ENCODE measurements at regions not wholly inside any gene's neighbourhood (a gene's known extent, or its start where the extent isn't known, plus 50 kb on each side); places are given as distances from the start of the nearest gene placed in this dataset.
"Not testable (repeated sequence)": the region's sequence is repeated elsewhere in the genome, so short reads cannot be mapped to it uniquely, and the experiment has no call there.

DNA sequence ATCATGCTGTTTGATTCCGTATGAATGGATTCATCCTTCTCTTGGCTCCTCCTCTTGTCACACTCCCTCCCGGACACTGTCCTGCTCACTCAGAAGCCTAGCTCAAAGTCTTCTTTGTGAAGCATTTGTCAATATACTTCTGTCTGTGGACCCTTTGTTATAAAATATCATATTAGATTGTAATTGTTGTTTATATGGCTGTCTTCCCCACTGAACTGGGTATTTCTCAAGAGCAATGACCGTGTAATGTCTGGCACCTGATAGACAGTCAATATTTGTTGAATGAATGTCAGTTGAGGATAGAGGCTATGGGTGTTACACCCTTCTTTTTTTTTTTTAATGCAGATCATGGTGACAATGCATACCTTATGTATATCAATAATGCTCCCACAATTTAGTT, 335.3 kb downstream of the SOX4 start:
- peaks cover 3 to 16% (median 3%) of the 10 kb centered on the region in 3 donors for H3K27me3 Mint-ChIP-seq (ENCODE audit: low read depth in 3 of 3)
- no peaks in the 10 kb centered on the region for H3K36me3 Mint-ChIP-seq
- H3K9me3 Mint-ChIP-seq: peaks cover 0 to 8% (median 0%) of the 10 kb centered on the region in 6 donors
- no peak for DNase-seq
- no peak overlapping the region for H3K27ac Mint-ChIP-seq
- H3K4me1 Mint-ChIP-seq: peaks cover 17 to 27% of the 10 kb centered on the region in 2 donors
- no peak overlapping the region for H3K4me3 Mint-ChIP-seq

DNA sequence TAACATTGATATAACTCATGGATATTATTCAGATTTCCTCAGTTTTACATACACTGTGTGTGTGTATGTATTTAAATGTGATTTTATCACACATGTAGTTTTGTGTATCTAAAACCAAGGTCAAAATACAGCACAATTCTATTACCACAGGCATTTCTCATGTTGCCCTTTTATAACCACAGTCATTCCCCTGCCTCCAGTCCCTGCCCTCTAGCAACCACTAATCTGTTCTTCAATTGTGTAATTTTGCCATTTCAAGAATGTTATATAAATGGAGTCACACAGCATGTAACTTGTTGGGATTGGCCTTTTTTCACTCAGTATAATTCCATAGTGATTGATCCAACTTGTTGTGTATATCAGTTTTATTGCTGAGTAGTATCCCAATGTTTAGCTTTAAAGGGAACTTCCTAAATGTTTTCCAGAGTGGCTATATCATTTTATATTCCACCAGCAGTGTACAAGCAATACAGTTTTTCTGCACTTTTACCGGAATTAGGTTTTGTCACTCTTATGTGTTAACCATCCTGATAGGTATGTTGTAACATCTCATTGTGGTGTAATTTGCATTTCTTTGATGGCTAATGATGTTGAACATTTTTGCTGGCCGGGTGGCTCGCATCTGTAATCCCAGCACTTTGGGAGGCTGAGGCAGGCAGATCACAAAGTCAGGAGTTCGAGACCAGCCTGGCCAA, 338.2 kb downstream of the SOX4 start:
- Mint-ChIP-seq H3K4me1 (peaks cover 5 to 13% of the 10 kb centered on the region in 2 donors), H3K36me3 (no peaks in the 10 kb centered on the region), H3K27me3 (ENCODE audit: low read depth in 3 of 3) (peaks cover 0 to 3% (median 3%) of the 10 kb centered on the region in 3 donors), H3K4me3 (peak overlapping the region in 1 of 5 donors; percentile 22), H3K9me3 (peaks cover 0 to 6% (median 0%) of the 10 kb centered on the region in 6 donors), H3K27ac (no peak overlapping the region)
- DNase-seq: peak in 2 of 3 donors; percentile 0 to 16

DNA sequence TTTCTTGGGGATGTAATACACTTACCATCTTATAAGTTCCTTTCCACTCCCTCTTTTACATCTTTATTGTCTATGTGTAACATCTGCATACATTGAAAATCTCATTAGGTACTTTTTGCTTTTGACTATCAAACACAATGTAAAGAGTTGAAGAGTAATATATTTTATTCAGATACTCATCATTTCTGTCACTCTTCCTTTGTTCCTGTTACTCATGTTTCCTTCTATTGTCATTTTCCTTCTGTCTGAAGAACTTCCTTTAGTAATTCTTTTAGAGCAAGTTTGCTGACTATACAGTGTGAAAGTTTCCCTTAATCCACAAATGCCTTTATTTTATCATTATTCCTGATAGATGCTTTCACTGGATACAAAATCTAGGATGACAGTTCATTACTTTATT, 339.8 kb downstream of the SOX4 start:
- Mint-ChIP-seq H3K27me3 (ENCODE audit: low read depth in 3 of 3) (peaks cover 0 to 3% (median 0%) of the 10 kb centered on the region in 3 donors), H3K4me3 (no peak overlapping the region), H3K4me1 (peaks cover 5 to 7% of the 10 kb centered on the region in 2 donors), H3K36me3 (no peaks in the 10 kb centered on the region), H3K27ac (no peak overlapping the region), H3K9me3 (peaks cover 0 to 6% (median 0%) of the 10 kb centered on the region in 6 donors)
- no peak for DNase-seq

DNA sequence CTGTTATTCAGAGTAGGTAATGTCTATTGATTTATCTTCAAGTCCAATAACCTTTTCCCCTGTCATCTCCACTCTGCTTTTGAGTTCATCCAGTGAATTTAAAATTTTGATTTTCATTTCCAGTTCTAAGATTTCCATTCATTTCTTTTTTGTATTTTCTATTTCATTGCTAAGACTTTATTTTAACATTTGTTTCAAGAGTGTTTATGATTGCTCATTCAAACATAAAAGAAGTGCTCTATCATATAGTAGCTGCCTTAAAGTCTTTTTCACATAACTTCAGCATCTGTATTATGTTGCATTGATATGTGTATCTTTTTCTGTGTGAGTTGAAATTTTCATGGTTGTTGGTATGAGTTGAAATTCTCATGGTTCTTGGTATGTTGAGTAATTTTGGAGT, 341.6 kb downstream of the SOX4 start:
- peaks cover 0 to 3% (median 0%) of the 10 kb centered on the region in 3 donors for H3K27me3 Mint-ChIP-seq (ENCODE audit: low read depth in 3 of 3)
- peaks cover 5 to 7% of the 10 kb centered on the region in 2 donors for H3K4me1 Mint-ChIP-seq
- H3K36me3 Mint-ChIP-seq: no peaks in the 10 kb centered on the region
- no peak for DNase-seq
- H3K4me3 Mint-ChIP-seq: no peak overlapping the region
- H3K27ac Mint-ChIP-seq: no peak overlapping the region
- peaks cover 0 to 4% (median 0%) of the 10 kb centered on the region in 6 donors for H3K9me3 Mint-ChIP-seq

DNA sequence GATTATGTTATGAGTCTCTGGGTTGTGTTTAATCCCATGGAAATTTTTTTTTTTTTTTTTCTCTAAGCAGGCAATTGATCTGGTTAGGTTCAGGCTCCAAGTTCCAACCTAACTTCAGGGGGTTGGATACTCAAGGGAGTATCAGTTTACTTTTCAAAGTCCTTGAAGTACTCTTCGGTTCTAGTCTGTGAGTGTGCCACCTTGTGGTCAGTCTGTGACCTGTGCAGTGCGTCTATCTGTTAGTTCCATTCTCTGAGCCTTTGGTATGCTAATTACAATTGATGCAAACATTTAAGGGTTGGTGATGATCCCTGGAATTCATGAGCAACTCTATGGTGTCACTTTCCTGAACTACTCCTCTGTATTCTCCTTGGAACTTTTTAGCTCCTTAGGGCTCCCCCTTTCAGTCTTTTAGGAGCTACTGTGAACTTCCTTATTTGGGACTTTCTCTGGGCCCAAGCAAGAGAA, 342.0 kb downstream of the SOX4 start:
- Mint-ChIP-seq H3K4me1 (peaks cover 5 to 7% of the 10 kb centered on the region in 2 donors), H3K9me3 (peaks cover 0 to 4% (median 0%) of the 10 kb centered on the region in 6 donors), H3K27ac (no peak overlapping the region), H3K4me3 (no peak overlapping the region), H3K27me3 (ENCODE audit: low read depth in 3 of 3) (peaks cover 0 to 3% (median 0%) of the 10 kb centered on the region in 3 donors), H3K36me3 (no peaks in the 10 kb centered on the region)
- DNase-seq: no peak

DNA sequence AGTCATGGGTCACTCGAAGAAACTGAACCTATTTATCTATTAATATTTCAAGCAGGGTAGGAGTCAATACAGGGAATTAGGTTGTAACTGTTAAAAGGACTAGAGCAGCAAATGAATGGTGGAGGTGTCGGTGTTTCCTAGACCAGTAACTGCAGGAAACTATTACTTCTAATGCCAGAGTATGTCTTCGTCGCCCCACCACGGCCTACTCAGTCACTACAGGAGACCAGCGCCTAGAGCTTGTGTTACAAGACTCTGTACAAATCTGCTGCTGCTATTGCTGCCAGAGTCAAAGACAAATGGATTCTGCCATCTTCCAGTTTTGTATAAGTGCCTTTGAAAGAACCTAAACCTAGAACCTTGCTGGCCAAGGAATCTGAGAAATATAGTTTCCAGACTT, 343.9 kb downstream of the SOX4 start:
- Mint-ChIP-seq H3K4me1 (no peaks in the 10 kb centered on the region), H3K27me3 (ENCODE audit: low read depth in 3 of 3) (peaks cover 0 to 4% (median 2%) of the 10 kb centered on the region in 3 donors)

DNA sequence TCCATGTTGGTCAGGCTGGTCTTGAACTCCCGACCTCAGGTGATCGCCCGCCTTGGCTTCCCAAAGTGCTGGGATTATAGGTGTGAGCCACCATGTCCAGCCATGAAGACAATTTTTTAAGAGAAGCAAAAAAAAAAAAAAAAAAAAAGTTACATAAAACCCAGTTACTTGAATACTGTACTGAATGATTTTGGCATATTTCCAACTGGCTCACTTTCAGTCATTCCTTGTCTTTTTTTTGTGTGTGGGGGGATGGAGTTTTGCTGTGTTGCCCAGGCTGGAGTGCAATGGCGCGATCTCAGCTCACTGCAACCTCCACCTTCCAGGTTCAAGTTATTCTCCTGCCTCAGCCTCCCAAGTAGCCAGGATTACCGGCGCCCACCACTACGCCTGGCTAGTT, 345.5 kb downstream of the SOX4 start:
- H3K27me3 Mint-ChIP-seq (ENCODE audit: low read depth in 3 of 3); DNase-seq; H3K4me1 Mint-ChIP-seq; H3K27ac Mint-ChIP-seq; H3K4me3 Mint-ChIP-seq; H3K9me3 Mint-ChIP-seq; H3K36me3 Mint-ChIP-seq: not testable (repeated sequence)

More for the DNA sequence above, 343.9 kb downstream of the SOX4 start:
- Mint-ChIP-seq H3K36me3 (no peaks in the 10 kb centered on the region), H3K4me3 (no peak overlapping the region), H3K27ac (no peak overlapping the region), H3K9me3 (no peaks in the 10 kb centered on the region)
- DNase-seq: no peak

DNA sequence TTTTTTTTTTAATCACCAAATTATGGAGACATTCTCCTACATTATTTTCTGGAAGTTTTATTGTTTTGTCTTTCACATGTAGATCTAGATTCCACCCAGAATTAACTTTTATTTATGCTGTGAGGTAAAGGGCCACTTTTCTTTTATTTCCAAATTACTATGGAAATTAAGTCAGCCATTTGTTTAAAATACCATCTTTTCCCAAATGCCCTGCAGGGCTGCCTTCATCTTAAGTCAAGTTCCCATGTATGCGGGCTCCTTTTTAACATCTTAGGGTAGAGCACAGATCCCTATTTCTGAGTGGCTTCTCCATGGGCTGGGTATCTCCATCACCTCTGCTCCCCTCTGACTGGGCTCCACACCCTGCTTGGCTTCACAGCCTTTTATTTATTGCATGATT, 348.4 kb downstream of the SOX4 start:
- H3K9me3 Mint-ChIP-seq: no peaks in the 10 kb centered on the region
- DNase-seq: no peak
- H3K4me1 Mint-ChIP-seq: no peaks in the 10 kb centered on the region
- H3K36me3 Mint-ChIP-seq: no peaks in the 10 kb centered on the region
- no peak overlapping the region for H3K4me3 Mint-ChIP-seq
- H3K27ac Mint-ChIP-seq: peak overlapping the region in 1 of 6 donors; percentile 4
- peaks cover 0 to 4% (median 0%) of the 10 kb centered on the region in 3 donors for H3K27me3 Mint-ChIP-seq (ENCODE audit: low read depth in 3 of 3)

DNA sequence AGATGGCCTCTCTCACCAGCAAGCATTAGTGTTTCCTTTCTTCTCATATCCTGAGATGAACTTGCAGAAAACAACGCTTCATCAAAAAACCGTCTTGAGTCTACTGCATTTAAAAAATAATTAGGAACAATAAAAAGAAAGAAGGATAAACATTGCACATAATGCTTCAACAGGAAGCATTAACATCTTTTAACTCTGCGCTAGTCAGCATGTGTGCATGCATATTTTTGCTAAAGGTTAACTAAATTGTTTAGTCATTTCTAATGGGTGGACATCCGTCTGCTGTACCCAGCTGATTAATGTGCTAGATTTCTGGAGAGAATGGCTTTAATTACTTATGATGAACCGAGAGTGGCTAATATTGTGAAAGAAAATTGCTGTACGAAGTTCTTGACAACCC, 349.3 kb downstream of the SOX4 start:
- H3K36me3 Mint-ChIP-seq: no peaks in the 10 kb centered on the region
- H3K27ac Mint-ChIP-seq: no peak overlapping the region
- H3K4me1 Mint-ChIP-seq: no peaks in the 10 kb centered on the region
- H3K4me3 Mint-ChIP-seq: no peak overlapping the region
- no peak for DNase-seq
- peaks cover 0 to 4% (median 1%) of the 10 kb centered on the region in 3 donors for H3K27me3 Mint-ChIP-seq (ENCODE audit: low read depth in 3 of 3)
- no peaks in the 10 kb centered on the region for H3K9me3 Mint-ChIP-seq

DNA sequence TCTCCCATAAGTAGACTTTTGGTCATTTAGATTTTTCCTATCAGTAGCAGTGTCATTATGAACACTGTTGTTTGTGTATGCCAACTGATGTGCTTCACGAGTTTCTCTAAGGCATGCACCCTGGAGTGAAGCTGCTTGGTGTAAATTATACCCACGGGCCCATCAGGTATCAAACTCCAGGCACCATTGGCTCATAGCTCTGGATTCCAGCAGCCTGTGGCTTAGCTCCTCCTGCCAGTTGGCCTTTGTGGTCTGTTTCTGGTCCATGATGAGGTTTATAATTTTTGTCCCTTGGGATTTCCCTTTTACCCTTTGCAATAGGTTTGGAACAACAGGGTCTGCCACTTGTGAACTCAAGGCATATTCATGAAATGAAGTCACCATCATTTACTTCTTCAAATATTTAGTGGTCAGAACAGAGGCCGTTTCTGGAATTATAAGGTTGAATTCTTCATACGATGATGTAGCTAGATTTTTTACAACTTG, 350.5 kb downstream of the PRL start:
- no peaks in the 10 kb centered on the region for H3K9me3 Mint-ChIP-seq
- no peak overlapping the region for H3K4me3 Mint-ChIP-seq
- H3K27ac Mint-ChIP-seq: no peak overlapping the region
- H3K4me1 Mint-ChIP-seq: peaks cover 0 to 4% of the 10 kb centered on the region in 2 donors
- H3K27me3 Mint-ChIP-seq (ENCODE audit: low read depth in 3 of 3): peaks cover 0 to 2% (median 2%) of the 10 kb centered on the region in 3 donors
- no peak for DNase-seq
- H3K36me3 Mint-ChIP-seq: no peaks in the 10 kb centered on the region

DNA sequence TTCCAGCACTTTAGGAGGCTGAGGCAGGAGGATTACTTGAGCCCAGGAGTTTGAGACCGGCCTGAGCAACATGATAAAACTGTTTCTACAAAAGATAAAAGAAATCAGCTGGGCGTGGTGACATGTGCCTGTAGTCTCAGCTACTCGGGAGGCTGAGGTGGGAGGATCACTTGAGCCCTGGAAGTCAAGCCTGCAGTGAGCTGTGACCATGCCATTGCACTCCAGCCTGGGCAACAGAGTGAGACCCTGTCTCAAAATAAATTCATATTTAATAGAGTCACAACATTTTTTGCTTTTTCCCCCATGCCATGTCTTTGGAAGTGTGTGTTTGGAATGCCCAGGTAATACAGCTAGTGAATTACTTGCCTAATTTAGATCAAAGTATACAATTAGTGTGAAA, 349.6 kb downstream of the PRL start:
- H3K4me3 Mint-ChIP-seq, H3K36me3 Mint-ChIP-seq, H3K9me3 Mint-ChIP-seq: not testable (repeated sequence)

DNA sequence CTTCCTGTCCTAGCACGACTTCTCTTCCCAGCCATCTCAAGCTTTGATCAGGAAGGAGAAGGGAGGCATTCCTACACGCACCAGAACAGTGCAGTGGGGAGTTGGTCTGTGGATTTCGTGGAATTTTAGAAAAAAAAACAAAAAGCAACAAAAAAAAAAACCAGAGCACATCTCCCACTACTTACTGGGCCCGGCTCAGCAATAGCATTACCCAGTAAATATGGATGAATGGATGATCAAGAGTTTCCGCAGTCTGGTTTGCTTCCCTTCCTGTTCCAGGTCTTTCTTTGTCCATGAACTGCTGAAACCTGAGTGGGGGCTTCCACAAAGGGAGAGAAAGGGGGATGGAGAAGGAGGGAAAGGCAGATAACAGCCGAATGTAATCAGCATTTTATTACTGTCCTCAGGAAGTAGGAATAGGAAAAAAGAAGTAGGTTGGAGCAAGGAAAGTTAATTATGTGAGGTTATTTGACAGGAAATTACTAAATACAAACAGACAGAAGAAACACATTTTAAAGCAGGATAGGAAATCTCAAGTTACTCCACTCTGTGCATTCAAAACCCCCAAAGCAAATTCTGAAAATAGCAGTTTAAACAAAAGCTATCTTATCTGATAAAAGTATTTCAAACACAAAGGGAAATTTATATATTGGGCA, 349.0 kb downstream of the PRL start:
- no peak overlapping the region for H3K4me3 Mint-ChIP-seq
- H3K27ac Mint-ChIP-seq: no peak overlapping the region
- H3K36me3 Mint-ChIP-seq: no peaks in the 10 kb centered on the region
- H3K4me1 Mint-ChIP-seq: peaks cover 0 to 6% of the 10 kb centered on the region in 2 donors
- no peak for DNase-seq
- peaks cover 0 to 2% (median 0%) of the 10 kb centered on the region in 3 donors for H3K27me3 Mint-ChIP-seq (ENCODE audit: low read depth in 3 of 3)
- no peaks in the 10 kb centered on the region for H3K9me3 Mint-ChIP-seq

More for the DNA sequence above, 349.6 kb downstream of the PRL start:
- not testable (repeated sequence) for H3K4me1 Mint-ChIP-seq; H3K27ac Mint-ChIP-seq; DNase-seq; H3K27me3 Mint-ChIP-seq (ENCODE audit: low read depth in 3 of 3)

DNA sequence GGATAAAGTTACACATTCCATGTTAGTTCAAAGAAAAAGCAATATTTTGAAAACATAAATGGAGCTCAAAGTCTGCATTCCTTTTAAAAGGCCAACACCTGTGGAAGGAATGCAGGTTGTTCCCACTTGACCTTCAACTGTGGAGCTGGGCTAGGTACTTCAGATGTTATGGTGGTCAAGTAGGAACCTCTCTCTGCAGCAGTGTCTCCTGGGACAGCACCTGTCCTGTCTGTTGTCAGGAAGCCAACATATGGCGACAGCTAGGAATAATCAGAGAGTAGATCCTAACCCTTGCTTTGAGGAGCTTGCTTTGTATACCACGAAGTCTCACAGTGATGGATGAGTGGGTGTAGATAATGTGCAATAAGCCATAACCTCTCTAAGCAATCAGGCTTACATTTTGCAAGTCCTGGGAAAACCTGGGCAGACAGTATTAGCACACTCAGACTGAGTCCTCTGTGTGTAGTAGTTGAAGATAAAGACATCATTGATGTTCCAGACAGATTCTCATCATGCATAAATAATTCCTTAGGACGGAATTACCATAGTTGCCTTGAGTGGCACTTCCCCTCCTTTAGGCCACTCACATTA, 347.5 kb downstream of the PRL start:
- H3K36me3 Mint-ChIP-seq: no peaks in the 10 kb centered on the region
- peaks cover 0 to 6% of the 10 kb centered on the region in 2 donors for H3K4me1 Mint-ChIP-seq

DNA sequence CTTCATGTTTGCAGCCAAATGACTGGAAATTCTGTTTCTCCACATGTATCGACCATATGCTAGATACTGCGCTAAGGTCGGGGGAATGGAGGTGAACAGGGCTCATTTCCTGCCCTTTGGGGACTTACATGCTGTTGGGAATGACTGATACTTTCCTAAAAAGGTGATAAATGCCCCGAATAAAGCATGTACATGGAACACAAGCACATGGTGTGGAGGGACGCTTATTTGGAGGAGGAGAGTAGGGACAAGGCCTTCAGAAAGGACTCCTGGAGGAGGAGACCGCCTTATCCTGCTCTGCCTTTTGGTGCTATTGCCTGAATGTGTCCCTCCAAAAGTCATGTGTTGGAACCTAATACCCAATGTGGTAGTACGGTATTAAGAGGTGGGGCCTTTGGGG, 344.5 kb downstream of the PRL start:
- Mint-ChIP-seq H3K4me1 (peaks cover 0 to 6% of the 10 kb centered on the region in 2 donors), H3K27ac (no peak overlapping the region), H3K9me3 (no peaks in the 10 kb centered on the region), H3K4me3 (no peak overlapping the region), H3K36me3 (no peaks in the 10 kb centered on the region), H3K27me3 (ENCODE audit: low read depth in 3 of 3) (peaks cover 0 to 2% (median 0%) of the 10 kb centered on the region in 3 donors)
- no peak for DNase-seq

More for the DNA sequence above, 347.5 kb downstream of the PRL start:
- H3K9me3 Mint-ChIP-seq: no peaks in the 10 kb centered on the region
- no peak overlapping the region for H3K27ac Mint-ChIP-seq
- H3K27me3 Mint-ChIP-seq (ENCODE audit: low read depth in 3 of 3): peaks cover 0 to 2% (median 0%) of the 10 kb centered on the region in 3 donors
- DNase-seq: no peak
- no peak overlapping the region for H3K4me3 Mint-ChIP-seq

Data from immature natural killer cell (primary cell).